ENCODE measurements at regions not wholly inside any gene's neighbourhood (a gene's known extent, or its start where the extent isn't known, plus 50 kb on each side); places are given as distances from the start of the nearest gene placed in this dataset.

DNA sequence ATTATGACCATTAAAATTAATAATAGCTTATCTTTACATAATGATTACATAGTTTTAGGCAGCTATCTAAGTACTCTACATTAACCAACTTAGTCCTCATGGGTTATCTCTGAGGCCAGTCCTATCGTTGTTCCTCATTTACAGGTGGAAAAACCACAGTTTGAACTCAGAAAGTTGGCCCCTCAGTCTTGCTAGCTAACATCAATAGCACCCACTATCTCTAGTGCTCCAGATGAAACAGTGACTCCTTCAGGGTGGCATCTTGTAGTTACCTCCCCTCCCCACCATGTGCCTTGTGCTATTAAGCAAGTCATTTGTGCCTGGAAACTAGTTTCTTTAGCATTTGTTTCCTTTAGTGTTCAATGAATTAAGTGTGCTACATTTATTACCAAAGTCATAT, 1086.7 kb downstream of the EFNB2 start:
- TF ChIP-seq CTCF (IDR thresholded peaks at IDR 0.05) (no peak), POLR2A (IDR thresholded peaks at IDR 0.05) (no peak)
